ENCODE measurements at regions not wholly inside any gene's neighbourhood (a gene's known extent, or its start where the extent isn't known, plus 50 kb on each side); places are given as distances from the start of the nearest gene placed in this dataset.

DNA sequence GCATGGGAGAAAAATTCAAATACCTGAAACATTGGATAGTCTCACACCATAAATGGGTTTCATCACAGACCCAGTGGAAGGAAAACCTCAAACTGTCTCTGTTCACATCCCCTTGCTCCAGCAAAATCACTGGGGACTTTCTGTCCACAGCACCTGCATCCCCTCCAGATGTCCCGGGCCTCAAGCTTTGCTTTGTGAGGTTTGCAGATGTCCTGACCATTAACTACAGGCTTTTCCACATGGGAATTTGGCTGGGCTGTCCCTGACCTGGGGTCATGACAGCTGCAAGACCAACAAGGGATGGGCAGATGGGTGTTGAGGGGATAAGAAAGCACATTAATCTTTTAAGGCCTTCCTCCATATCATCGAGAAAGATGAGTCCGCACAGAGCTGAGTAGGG lies 427.9 kb downstream of the TXNL1 start:
- WGBS, 2 experiments (ENCODE audit: extremely low coverage in 1 of 2, insufficient coverage in 1 of 2, insufficient read length in 1 of 2, insufficient replicate concordance in 2 of 2, low coverage in 1 of 2, low lambda C conversion rate in 2 of 2, missing lambda C conversion rate in 1 of 2): 92% methylated on average over 3 of the region's 3 CpGs; no CpG with 5 or more reads in 1 of the 2 experiments
- Histone ChIP-seq H3K4me1 (replicated peaks in 1 of 4; ENCODE audit: control insufficient read depth in 3 of 4, insufficient read depth in 4 of 4, low read length in 3 of 4) (peaks cover 0 to 4% (median 0%) of the 10 kb centered on the region in 4 experiments; a peak in 2 of 7 replicates), H3K9me3 (ENCODE audit: insufficient read depth in 2 of 2, low read depth in 1 of 2, low read length in 1 of 2) (no peaks in the 10 kb centered on the region), H4K20me1 (replicated peaks in 1 of 2; ENCODE audit: control insufficient read depth in 1 of 2, insufficient read depth in 2 of 2, low read length in 2 of 2) (no peaks in the 10 kb centered on the region), H3K56ac (replicated peaks; ENCODE audit: insufficient read length, low read depth, low read length) (no peak overlapping the region), H2BK5ac (ENCODE audit: low read depth, low read length) (no peak overlapping the region), H3K27ac (ENCODE audit: low read depth, low read length) (no peak overlapping the region), H3K9ac (replicated peaks in 1 of 4; ENCODE audit: extremely low read depth in 1 of 4, low read depth in 3 of 4, low read length in 3 of 4) (no peak overlapping the region), H2BK120ac (replicated peaks; ENCODE audit: low read depth, low read length) (no peak overlapping the region), H3K14ac (ENCODE audit: insufficient read length) (no peak overlapping the region), H2BK15ac (ENCODE audit: low read length) (no peak overlapping the region), H3K27me3 (replicated peaks in 1 of 4; ENCODE audit: control insufficient read depth in 3 of 4, extremely low read depth in 1 of 4, insufficient read depth in 3 of 4, low read length in 3 of 4) (no peaks in the 10 kb centered on the region), H3K79me1 (ENCODE audit: low read depth, low read length) (no peaks in the 10 kb centered on the region), H3K18ac (ENCODE audit: extremely low read depth, low read length) (no peak overlapping the region), H2BK12ac (ENCODE audit: low read depth, low read length) (no peak overlapping the region), H4K5ac (ENCODE audit: insufficient read length, low read depth, low read length) (no peak overlapping the region), H3K4ac (replicated peaks; ENCODE audit: insufficient read length, low read depth, low read length) (no peak overlapping the region), H3K36me3 (ENCODE audit: control insufficient read depth in 2 of 4, insufficient read depth in 4 of 4, low read length in 3 of 4) (no peaks in the 10 kb centered on the region), H4K8ac (ENCODE audit: extremely low read depth, insufficient read depth, low read length) (no peak overlapping the region), H3K4me2 (ENCODE audit: insufficient read depth in 1 of 2, low read depth in 2 of 2, low read length in 2 of 2) (no peak overlapping the region), H4K91ac (replicated peaks; ENCODE audit: insufficient read length, low read length) (no peak overlapping the region), H3K79me2 (ENCODE audit: control insufficient read depth in 1 of 2, insufficient read depth in 2 of 2, low read length in 2 of 2) (no peaks in the 10 kb centered on the region), H2AFZ (ENCODE audit: low read length) (no peak overlapping the region), H3K4me3 (ENCODE audit: extremely low read depth in 1 of 4, insufficient read depth in 2 of 4, low read depth in 3 of 4, low read length in 4 of 4) (no peak overlapping the region), H3K23me2 (ENCODE audit: low read depth, low read length) (no peaks in the 10 kb centered on the region), H2BK20ac (ENCODE audit: low read length) (no peak overlapping the region), H2AK5ac (ENCODE audit: low read depth, low read length) (no peak overlapping the region), H3K23ac (ENCODE audit: insufficient read length) (no peak overlapping the region)
- DNase-seq (ENCODE audit: low read depth in 1 of 2, low spot score in 2 of 2): no peak
- CTCF ChIA-PET (ENCODE audit: partially characterized antibody): interaction anchor here (2.2 kb wide), 1 partner anchor 28 kb away, joined by 7 read pairs; no protein-coding TSS in a partner anchor
- POLR2A ChIA-PET (ENCODE audit: partially characterized antibody): no interaction called here
- FAIRE-seq: no peak
- no peak for TF ChIP-seq CEBPB (IDR thresholded peaks at IDR 0.05; ENCODE audit: low read depth, low read length)
- no peak for TF ChIP-seq SUZ12 (IDR thresholded peaks at IDR 0.05; ENCODE audit: low read length)
- TF ChIP-seq USF2 (IDR thresholded peaks at IDR 0.05; ENCODE audit: low read length): no peak
- TF ChIP-seq RAD21 (IDR thresholded peaks at IDR 0.05 in 1 of 2, conservative IDR thresholded peaks at IDR 0.05 in 1 of 2; ENCODE audit: low read depth in 2 of 2, low read length in 2 of 2): no peak
- TF ChIP-seq BCL11A (IDR thresholded peaks at IDR 0.05; ENCODE audit: low read depth in 2 of 2, low read length in 2 of 2): no peak
- TF ChIP-seq PHF8 (conservative IDR thresholded peaks at IDR 0.05; ENCODE audit: low read depth, low read length): no peak
- TF ChIP-seq TEAD4 (IDR thresholded peaks at IDR 0.05; ENCODE audit: low read depth, low read length): no peak

Measured in H1 (cell line).